ENCODE measurements at regions not wholly inside any gene's neighbourhood (a gene's known extent, or its start where the extent isn't known, plus 50 kb on each side); places are given as distances from the start of the nearest gene placed in this dataset.

DNA sequence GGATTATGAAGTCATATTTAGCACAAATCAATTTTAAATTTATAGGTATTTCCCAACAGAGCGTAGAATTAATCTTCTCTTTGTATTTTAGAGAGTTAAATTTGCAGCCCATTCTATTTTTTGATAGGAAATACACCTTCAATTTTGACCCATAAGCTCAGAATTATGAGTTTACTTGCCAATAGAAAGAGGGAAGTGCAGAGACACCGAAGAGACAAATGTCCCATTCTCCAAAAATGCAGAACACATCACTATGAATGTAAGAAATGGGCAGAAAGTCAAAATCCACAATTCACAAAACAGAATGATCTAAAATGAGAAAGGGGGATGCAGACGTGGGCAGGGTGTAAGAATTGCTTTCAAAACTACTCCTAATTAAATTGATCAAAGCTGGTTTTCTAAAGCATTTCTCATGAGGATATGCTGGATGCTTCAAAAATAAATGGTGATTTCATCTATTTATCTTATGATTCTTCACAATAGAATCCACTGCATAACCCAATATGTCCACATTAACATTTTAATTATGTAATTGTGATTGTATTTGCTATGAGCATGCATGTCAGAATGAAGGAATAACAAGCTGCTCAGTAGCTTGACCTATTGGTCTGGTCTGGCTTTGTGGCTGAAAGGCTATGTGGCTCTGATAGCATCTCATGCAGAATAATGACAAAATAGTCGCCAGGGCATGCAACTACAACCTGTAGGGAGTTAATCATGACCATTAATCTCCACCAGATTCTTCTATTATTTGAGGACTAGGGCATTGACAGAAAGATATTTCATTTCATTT is 550.1 kb upstream of the CDH18 start:
- 81% methylated on average over 4 of the region's 4 CpGs for WGBS
- H3K4me3 ChIP-seq (ENCODE audit: low read depth, low read length): no peak overlapping the region
- no peak for DNase-seq (ENCODE audit: extremely low spot score)
- H3K36me3 ChIP-seq (ENCODE audit: insufficient read depth): no peaks in the 10 kb centered on the region
- no peaks in the 10 kb centered on the region for H3K4me1 ChIP-seq (ENCODE audit: insufficient read depth)
- no peak overlapping the region for H3K27ac ChIP-seq (ENCODE audit: low read depth)

DNA sequence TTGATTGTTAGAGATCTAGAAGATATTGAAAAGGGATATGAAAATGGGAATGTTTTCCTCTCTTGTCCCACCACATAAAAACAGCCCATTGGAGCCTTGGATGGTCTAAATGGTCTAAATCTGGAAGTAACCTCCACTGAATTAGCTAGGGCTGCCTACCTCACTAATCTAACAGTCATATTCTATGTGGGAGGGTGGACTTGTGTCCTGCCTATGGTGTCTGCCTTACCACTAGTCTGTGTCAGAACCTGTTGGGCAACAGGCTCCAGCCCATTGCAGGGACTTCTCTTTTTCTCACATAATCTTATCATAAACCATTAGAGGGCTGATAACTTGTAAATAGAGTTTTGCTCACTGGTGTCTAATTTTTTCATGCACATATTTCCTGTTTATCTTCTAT is 548.8 kb upstream of the CDH18 start:
- no peak overlapping the region for H3K4me3 ChIP-seq (ENCODE audit: low read depth, low read length)
- no peak overlapping the region for H3K27ac ChIP-seq (ENCODE audit: low read depth)
- no peaks in the 10 kb centered on the region for H3K4me1 ChIP-seq (ENCODE audit: insufficient read depth)
- H3K36me3 ChIP-seq (ENCODE audit: insufficient read depth): no peaks in the 10 kb centered on the region
- DNase-seq (ENCODE audit: extremely low spot score): no peak

DNA sequence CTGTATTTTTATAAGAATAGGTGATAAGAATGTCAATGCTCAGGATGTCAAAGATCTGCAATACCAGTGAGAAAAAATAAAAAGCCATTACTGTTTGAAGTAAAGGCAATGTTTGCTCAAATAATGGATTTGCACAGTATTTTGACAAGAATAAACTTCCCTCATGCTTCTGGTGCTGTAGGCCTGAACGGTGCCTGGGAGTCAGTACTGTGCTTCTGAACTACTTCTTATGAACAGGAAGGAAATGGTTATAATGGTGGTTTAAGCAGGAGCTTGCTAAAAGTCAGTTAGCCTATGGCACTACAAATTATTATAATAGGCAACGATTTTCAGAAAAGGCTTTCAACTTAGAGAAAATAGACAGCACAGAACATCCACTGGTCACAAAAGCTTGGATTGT is 548.3 kb upstream of the CDH18 start:
- DNase-seq (ENCODE audit: extremely low spot score): no peak
- H3K4me1 ChIP-seq (ENCODE audit: insufficient read depth): no peaks in the 10 kb centered on the region

DNA sequence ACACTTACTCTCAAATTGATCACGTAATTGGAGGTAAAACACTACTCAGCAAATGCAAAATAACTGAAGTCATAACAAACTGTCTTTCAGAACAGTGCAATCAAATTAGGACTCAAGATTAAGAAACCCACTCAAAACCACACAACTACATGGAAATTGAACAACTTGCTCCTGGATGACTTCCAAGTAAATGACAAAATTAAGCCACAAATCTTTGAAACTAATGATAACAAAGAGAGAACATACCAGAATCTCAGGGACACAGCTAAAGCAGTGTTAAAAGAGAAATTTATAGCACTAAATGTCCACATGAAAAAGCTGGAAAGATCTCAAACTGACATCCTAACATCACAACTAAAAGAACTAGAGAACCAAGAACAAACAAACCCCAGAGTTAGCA is 540.5 kb upstream of the CDH18 start:
- no peaks in the 10 kb centered on the region for H3K4me1 ChIP-seq (ENCODE audit: insufficient read depth)

More for the DNA sequence above, 548.3 kb upstream of the CDH18 start:
- H3K36me3 ChIP-seq (ENCODE audit: insufficient read depth): no peaks in the 10 kb centered on the region
- no peak overlapping the region for H3K27ac ChIP-seq (ENCODE audit: low read depth)
- H3K4me3 ChIP-seq (ENCODE audit: low read depth, low read length): no peak overlapping the region
- WGBS: 79% methylated on average over 2 of the region's 2 CpGs

DNA sequence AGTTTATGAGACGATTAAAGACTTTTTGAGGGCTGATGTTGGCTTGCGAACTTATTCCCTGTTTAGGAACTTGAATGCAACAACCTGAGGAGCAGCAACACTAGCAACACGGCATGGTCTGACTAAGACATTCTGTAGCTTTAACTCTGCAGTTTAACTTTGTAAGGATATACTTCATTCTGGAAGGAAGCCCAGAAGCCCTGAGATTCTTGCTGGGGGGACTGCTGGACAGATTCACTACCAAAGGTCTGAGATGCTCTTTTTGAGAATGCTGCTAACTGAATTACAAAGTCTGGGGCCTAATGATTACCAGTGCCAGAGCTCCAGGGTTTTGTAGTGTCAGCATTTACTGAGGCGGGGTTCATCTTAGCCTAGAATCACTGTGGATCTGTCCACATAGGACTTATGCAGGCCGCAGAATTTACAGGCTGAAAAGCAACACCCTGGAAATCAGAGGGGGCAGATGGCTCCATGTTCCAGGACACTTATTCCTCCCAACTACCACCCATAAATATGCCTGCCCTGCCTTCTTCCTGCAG is 537.1 kb upstream of the CDH18 start:
- H3K4me3 ChIP-seq (ENCODE audit: low read depth, low read length): no peak overlapping the region
- no peak overlapping the region for H3K27ac ChIP-seq (ENCODE audit: low read depth)
- H3K36me3 ChIP-seq (ENCODE audit: insufficient read depth): no peaks in the 10 kb centered on the region
- 62% methylated on average over 5 of the region's 5 CpGs for WGBS
- no peaks in the 10 kb centered on the region for H3K4me1 ChIP-seq (ENCODE audit: insufficient read depth)
- no peak for DNase-seq (ENCODE audit: extremely low spot score)

More for the DNA sequence above, 540.5 kb upstream of the CDH18 start:
- no peak overlapping the region for H3K4me3 ChIP-seq (ENCODE audit: low read depth, low read length)
- 69% methylated on average over 1 of the region's 1 CpG for WGBS
- no peak for DNase-seq (ENCODE audit: extremely low spot score)
- H3K27ac ChIP-seq (ENCODE audit: low read depth): no peak overlapping the region
- H3K36me3 ChIP-seq (ENCODE audit: insufficient read depth): no peaks in the 10 kb centered on the region

DNA sequence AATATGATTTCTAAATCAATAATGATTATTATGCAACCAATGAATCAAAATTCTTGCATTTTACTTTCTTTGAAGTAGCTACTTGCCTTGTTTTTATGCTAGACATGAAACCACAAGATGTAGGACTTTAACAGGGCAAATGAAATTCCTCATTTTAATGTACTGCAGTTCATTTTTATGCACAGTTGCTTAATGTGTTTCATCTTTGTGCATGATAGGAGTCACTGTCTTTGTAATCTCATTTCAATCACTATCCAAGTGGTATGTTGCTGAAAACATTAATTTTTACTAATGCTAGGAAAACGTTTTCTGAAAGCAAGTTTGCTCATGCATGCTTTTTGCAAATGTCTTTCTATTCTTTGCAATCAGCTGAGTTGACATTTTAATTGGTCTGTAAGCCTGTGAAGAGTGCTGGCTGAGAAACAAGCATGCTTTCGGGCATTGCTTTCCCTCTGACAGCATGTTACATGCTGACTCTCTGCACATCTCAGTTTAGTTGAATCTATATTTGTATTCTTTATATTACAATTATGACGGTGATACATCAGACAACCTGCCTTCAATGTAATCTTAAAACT is 535.0 kb upstream of the CDH18 start:
- no peak for DNase-seq (ENCODE audit: extremely low spot score)
- Histone ChIP-seq H3K4me3 (ENCODE audit: low read depth, low read length) (no peak overlapping the region), H3K4me1 (ENCODE audit: insufficient read depth) (no peaks in the 10 kb centered on the region), H3K36me3 (ENCODE audit: insufficient read depth) (no peaks in the 10 kb centered on the region), H3K27ac (ENCODE audit: low read depth) (no peak overlapping the region)
- WGBS: 19% methylated on average over 3 of the region's 3 CpGs

DNA sequence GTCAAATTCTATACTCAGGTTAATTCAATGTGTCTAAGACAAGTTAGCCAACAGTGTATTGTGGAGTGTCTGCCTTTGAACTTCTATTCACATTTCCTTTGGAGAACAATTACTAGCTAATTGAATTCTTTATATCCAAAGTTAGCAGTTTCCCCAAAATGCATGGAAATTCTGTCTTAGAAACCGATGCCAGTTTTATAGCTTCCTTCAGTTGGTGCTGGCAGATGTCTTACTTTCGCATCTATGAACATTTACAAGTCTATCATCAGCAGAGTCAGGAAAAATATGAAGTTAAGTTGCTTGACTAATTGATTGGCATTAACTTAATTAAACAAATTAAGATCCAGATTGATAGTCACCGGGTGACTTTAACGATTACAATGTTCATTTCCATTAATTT is 527.6 kb upstream of the CDH18 start:
- Histone ChIP-seq H3K4me3 (ENCODE audit: low read depth, low read length) (no peak overlapping the region), H3K27ac (ENCODE audit: low read depth) (no peak overlapping the region), H3K36me3 (ENCODE audit: insufficient read depth) (no peaks in the 10 kb centered on the region), H3K4me1 (ENCODE audit: insufficient read depth) (no peaks in the 10 kb centered on the region)
- WGBS: 87% methylated on average over 4 of the region's 4 CpGs
- DNase-seq (ENCODE audit: extremely low spot score): no peak

DNA sequence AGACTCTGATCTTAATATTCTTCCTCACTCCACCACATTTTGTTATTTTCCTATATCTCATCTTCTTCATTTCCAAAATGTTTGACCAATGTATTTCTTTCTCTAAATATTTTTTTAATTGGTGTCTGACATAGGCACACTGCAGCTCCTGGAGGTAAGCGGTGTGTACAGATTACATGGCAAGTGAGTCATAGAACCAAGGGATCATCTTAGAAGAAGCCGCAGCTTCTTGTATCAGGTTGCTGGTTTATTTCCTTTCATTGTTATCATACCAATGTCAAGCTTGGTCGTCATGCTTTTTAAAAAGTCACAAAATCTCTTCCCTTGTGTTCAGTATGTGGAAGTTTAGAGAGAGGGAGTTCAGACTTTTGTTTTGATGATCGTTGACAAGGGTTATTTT is 526.1 kb upstream of the CDH18 start:
- H3K36me3 ChIP-seq (ENCODE audit: insufficient read depth): no peaks in the 10 kb centered on the region
- no peak overlapping the region for H3K27ac ChIP-seq (ENCODE audit: low read depth)
- WGBS: 51% methylated on average over 4 of the region's 4 CpGs
- H3K4me3 ChIP-seq (ENCODE audit: low read depth, low read length): no peak overlapping the region
- no peak for DNase-seq (ENCODE audit: extremely low spot score)
- no peaks in the 10 kb centered on the region for H3K4me1 ChIP-seq (ENCODE audit: insufficient read depth)

DNA sequence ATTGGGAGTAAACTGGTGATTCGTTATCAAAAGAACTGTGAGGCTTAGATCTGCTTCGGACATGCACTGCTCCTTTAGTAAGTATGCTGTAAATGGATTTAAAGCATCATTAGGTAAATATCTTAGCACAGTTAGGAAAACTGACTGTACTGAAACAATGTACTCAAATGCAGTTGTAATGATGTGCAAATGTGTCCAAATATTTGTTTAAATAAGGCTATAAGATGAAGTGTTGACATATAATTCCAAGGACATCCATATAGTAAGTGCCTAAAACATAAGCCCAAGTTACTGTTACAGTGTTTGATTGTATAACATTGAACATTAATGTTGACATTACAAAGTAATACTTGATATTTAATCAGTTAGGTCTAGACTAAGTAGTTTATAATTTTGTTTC is 512.5 kb upstream of the CDH18 start:
- Histone ChIP-seq H3K4me3 (ENCODE audit: low read depth, low read length) (no peak overlapping the region), H3K27ac (ENCODE audit: low read depth) (no peak overlapping the region), H3K36me3 (ENCODE audit: insufficient read depth) (no peaks in the 10 kb centered on the region), H3K4me1 (ENCODE audit: insufficient read depth) (no peaks in the 10 kb centered on the region)
- no peak for DNase-seq (ENCODE audit: extremely low spot score)
- WGBS: 76% methylated on average over 2 of the region's 2 CpGs

DNA sequence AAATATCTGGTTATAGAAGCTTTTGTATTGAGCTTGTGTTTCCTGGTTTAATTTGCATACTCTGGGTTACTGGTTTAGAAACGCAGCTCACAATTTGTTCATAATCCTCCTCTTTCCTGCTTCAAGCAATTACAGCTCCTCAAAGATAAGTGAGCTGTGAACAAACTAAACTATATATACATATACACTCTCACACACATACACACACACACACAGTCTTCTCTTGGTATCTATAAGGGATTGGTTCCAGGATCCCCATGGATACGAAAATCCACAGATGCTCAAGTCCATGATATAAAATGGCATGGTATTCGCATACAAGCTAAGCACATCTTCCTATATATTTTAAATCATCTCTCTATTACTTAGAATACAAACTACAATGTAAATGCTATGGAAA is 510.9 kb upstream of the CDH18 start:
- no peaks in the 10 kb centered on the region for H3K4me1 ChIP-seq (ENCODE audit: insufficient read depth)
- 70% methylated on average over 3 of the region's 3 CpGs for WGBS
- H3K4me3 ChIP-seq (ENCODE audit: low read depth, low read length): no peak overlapping the region
- no peak overlapping the region for H3K27ac ChIP-seq (ENCODE audit: low read depth)
- no peaks in the 10 kb centered on the region for H3K36me3 ChIP-seq (ENCODE audit: insufficient read depth)
- DNase-seq (ENCODE audit: extremely low spot score): no peak

DNA sequence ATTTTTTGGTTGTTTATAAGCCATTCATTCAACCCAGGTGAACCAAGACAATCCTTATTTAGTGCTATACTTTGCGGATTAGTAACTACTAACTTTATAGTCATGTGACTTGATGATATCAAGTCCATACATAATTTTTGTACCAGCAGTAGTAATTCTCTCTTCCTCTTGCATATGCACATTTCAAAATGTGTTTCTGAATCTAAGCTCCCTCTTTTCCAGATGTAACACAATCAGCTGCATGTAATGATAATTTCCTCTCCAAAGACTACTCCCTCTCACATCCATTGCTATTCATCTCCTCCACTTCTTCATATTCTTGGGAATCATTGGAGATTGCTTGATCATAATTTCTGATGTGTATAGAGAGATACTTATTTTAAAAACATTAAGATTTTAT is 510.1 kb upstream of the CDH18 start:
- no peak for DNase-seq (ENCODE audit: extremely low spot score)
- no peak overlapping the region for H3K27ac ChIP-seq (ENCODE audit: low read depth)
- H3K36me3 ChIP-seq (ENCODE audit: insufficient read depth): no peaks in the 10 kb centered on the region
- WGBS: 100% methylated on average over 1 of the region's 1 CpG
- no peak overlapping the region for H3K4me3 ChIP-seq (ENCODE audit: low read depth, low read length)
- H3K4me1 ChIP-seq (ENCODE audit: insufficient read depth): no peaks in the 10 kb centered on the region

DNA sequence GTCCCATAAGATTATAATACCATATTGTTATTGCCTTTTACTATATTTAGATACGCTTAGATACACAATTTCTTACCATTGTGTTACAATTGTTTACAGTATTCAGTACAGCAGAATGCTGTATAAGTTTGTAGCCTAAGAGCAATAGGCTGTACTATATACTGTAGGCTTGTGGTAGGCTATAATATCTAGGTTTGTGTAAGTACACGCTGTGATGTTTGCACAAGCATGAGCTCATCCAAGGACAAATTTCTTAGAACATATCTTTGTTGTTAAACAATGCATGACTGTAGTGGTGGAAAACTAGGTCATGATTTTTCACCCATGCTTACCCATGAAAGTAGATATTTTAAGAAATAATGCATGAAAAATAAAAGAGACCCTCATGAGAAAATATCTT is 509.4 kb upstream of the CDH18 start:
- H3K4me3 ChIP-seq (ENCODE audit: low read depth, low read length): no peak overlapping the region
- H3K4me1 ChIP-seq (ENCODE audit: insufficient read depth): no peaks in the 10 kb centered on the region
- no peak overlapping the region for H3K27ac ChIP-seq (ENCODE audit: low read depth)
- WGBS: 74% methylated on average over 2 of the region's 2 CpGs
- no peaks in the 10 kb centered on the region for H3K36me3 ChIP-seq (ENCODE audit: insufficient read depth)
- no peak for DNase-seq (ENCODE audit: extremely low spot score)

DNA sequence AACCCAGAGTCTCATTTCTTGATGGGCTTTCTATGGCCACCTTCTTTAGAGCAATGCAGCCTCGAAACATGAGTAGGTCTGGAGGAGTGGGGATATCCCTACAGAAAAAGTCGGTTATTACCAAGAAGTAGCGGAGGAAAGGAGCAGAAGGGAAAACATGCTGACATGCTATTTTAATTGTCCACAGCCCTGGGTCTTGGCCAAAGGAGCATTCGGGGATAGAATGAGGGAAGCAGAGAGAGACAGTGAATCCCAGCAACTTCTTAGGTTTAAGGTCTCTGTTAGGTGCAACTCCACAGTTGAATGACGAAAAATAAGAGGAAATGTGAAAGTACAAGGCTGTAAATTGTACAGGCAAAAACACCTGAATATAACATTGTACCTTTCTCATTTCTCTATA is 506.7 kb upstream of the CDH18 start:
- no peaks in the 10 kb centered on the region for H3K4me1 ChIP-seq (ENCODE audit: insufficient read depth)
- DNase-seq (ENCODE audit: extremely low spot score): no peak
- no peak overlapping the region for H3K27ac ChIP-seq (ENCODE audit: low read depth)
- WGBS: 87% methylated on average over 5 of the region's 5 CpGs
- no peaks in the 10 kb centered on the region for H3K36me3 ChIP-seq (ENCODE audit: insufficient read depth)
- no peak overlapping the region for H3K4me3 ChIP-seq (ENCODE audit: low read depth, low read length)

DNA sequence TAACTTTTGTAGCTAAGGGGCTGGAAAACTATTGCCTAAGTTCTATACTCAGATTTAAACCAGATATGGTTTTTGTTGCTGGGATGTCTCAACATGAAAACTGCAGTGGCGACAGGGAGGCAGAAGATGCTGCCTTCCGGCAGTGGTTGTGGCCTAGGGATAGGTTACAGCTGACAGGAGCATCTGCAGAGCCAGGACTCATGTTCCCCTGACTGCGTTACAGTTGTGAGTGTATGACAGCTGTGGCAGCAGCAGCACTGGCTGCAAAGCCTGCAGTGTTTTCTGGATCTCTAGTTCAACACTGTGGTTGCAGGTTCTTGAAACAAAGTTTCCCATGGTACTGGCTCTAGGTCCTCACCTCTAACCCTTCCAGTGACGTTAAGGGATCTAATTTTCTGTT is 498.8 kb upstream of the CDH18 start:
- H3K27ac ChIP-seq (ENCODE audit: low read depth): no peak overlapping the region
- 70% methylated on average over 4 of the region's 4 CpGs for WGBS
- H3K4me1 ChIP-seq (ENCODE audit: insufficient read depth): no peaks in the 10 kb centered on the region
- no peak overlapping the region for H3K4me3 ChIP-seq (ENCODE audit: low read depth, low read length)
- no peaks in the 10 kb centered on the region for H3K36me3 ChIP-seq (ENCODE audit: insufficient read depth)
- DNase-seq (ENCODE audit: extremely low spot score): no peak

Data from urinary bladder (tissue), 3 donors.